ENCODE measurements at regions not wholly inside any gene's neighbourhood (a gene's known extent, or its start where the extent isn't known, plus 50 kb on each side); places are given as distances from the start of the nearest gene placed in this dataset.

DNA sequence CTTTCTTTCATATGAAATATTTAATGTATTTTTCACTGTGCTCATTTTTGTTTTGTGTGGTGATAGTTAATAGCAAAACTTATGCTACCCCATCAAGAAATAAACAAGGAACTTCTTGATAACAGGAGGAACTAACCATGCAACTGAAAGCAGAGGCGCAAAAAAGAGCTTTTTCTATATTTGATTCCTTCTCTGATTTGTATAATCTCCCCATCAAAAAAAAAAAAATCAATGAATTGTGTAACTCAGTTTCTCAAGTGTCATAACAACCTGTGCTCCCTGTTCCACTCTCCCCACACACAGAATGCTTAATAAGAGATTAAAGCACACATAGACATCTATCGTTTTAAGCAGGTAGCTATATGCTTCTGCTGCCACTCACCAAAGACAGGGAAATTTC lies 67.3 kb upstream of the MED4 start:
- TF ChIP-seq POLR2AphosphoS5 (IDR thresholded peaks at IDR 0.05; ENCODE audit: insufficient read depth, low read depth, low read length) (no peak), POLR2A (IDR thresholded peaks at IDR 0.05; ENCODE audit: low read depth, low read length) (no peak), MYC (IDR thresholded peaks at IDR 0.05; ENCODE audit: low read depth, low read length) (no peak), FOS (IDR thresholded peaks at IDR 0.05; ENCODE audit: borderline replicate concordance, insufficient read depth, low read length) (no peak)
- TF ChIP-seq, protein P1, sequence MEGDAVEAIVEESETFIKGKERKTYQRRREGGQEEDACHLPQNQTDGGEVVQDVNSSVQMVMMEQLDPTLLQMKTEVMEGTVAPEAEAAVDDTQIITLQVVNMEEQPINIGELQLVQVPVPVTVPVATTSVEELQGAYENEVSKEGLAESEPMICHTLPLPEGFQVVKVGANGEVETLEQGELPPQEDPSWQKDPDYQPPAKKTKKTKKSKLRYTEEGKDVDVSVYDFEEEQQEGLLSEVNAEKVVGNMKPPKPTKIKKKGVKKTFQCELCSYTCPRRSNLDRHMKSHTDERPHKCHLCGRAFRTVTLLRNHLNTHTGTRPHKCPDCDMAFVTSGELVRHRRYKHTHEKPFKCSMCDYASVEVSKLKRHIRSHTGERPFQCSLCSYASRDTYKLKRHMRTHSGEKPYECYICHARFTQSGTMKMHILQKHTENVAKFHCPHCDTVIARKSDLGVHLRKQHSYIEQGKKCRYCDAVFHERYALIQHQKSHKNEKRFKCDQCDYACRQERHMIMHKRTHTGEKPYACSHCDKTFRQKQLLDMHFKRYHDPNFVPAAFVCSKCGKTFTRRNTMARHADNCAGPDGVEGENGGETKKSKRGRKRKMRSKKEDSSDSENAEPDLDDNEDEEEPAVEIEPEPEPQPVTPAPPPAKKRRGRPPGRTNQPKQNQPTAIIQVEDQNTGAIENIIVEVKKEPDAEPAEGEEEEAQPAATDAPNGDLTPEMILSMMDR (IDR thresholded peaks at IDR 0.05; ENCODE audit: extremely low read depth in 1 of 2, insufficient read depth in 1 of 2, low read depth in 1 of 2, low read length in 2 of 2): no peak
